ENCODE measurements at regions not wholly inside any gene's neighbourhood (a gene's known extent, or its start where the extent isn't known, plus 50 kb on each side); places are given as distances from the start of the nearest gene placed in this dataset.

- TF ChIP-seq CTCF (IDR thresholded peaks at IDR 0.05) = no peak
- TF ChIP-seq EZH2 (IDR thresholded peaks at IDR 0.05; ENCODE audit: borderline replicate concordance, insufficient read depth, low read depth, low read length, poor library complexity, severe bottlenecking) = no peak
These were observed 361.7 kb downstream of the SNAPC1 start for GRCh38 chr14:62123961-62124360.
